ENCODE measurements at regions not wholly inside any gene's neighbourhood (a gene's known extent, or its start where the extent isn't known, plus 50 kb on each side); places are given as distances from the start of the nearest gene placed in this dataset.

DNA sequence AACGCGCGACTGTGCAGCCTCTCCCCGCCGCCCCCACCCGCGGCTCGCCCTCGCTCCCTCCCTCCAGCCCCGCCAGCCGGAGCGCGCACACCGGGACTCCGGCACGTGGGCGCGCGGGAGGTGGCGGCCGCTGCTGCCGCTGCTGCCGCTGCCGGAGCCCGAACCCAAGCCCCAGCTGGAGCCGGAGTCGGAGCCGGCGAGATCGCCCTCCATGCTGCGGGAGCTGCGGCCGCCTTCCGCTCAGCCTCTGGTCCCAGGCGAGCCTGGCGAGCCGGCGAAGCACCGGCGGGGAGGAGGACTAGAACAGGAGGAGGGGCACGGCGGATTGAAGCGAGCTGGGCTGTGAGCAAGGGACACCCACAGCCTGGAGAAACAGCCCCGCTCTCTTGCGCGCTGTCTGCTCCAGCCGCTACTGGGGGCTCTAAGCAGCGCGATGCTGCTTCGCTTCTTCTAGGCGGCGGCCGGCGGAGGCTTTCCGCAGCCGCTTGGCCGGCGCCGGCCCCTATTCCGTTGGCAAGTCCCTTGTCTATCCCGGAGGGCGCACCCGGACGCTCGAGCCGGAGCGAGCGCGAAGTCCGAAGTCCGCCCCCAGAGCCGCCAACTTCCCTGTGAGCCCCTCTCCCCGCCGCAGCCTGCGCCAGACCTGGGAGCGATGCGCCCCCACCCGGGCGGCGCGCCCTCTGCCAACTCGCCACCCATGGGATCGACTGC lies 598.7 kb upstream of the SGCD start:
- no peak for DNase-seq (ENCODE audit: low read depth, low spot score)
- no peak overlapping the region for H3K27ac ChIP-seq (ENCODE audit: low read depth, low read length)
- intact Hi-C loops (cut with micrococcal nuclease), result no loop called here

GRCh38 chr5:155728857-155729683 lies 597.9 kb upstream of the SGCD start:
- Histone ChIP-seq H3K4me2 (ENCODE audit: low read length) (no peak overlapping the region), H3K9me2 (ENCODE audit: insufficient read depth) (no peaks in the 10 kb centered on the region), H4K20me1 (ENCODE audit: insufficient read depth) (no peaks in the 10 kb centered on the region), H3K36me3 (ENCODE audit: control insufficient read depth in 1 of 2, insufficient read depth in 2 of 2, low read length in 2 of 2) (no peaks in the 10 kb centered on the region), H3K27ac (ENCODE audit: low read depth, low read length) (no peak overlapping the region), H3K9ac (ENCODE audit: low read length) (no peak overlapping the region), H2AFZ (ENCODE audit: low read depth, low read length, poor library complexity, severe bottlenecking) (no peak overlapping the region), H3K4me1 (ENCODE audit: control insufficient read depth in 1 of 2, insufficient read depth in 2 of 2, low read length in 2 of 2) (no peaks in the 10 kb centered on the region), H3K4me3 (replicated peaks in 1 of 2; ENCODE audit: low read depth in 1 of 2, low read length in 2 of 2) (no peak overlapping the region), H3K27me3 (ENCODE audit: insufficient read depth, low read length) (no peaks in the 10 kb centered on the region), H3K79me2 (ENCODE audit: insufficient read depth, low read length) (no peaks in the 10 kb centered on the region), H3K9me3 (ENCODE audit: control insufficient read depth in 1 of 2, insufficient read depth in 1 of 2, low read depth in 1 of 2, low read length in 2 of 2) (peaks cover 0 to 6% of the 10 kb centered on the region in 2 experiments; a peak in 2 of 4 replicates)
- intact Hi-C loops (cut with micrococcal nuclease), result no loop called here
- no peak for ATAC-seq
- no peak for DNase-seq (ENCODE audit: low read depth, low spot score)
- CTCF ChIA-PET, result no interaction called here
- BruUV-seq (replicated peaks), result no TSS peak
- RAD21 ChIA-PET (ENCODE audit: low non-redundant PET in 1 of 2, low total read pairs in 2 of 2, uncharacterized antibody in 2 of 2, unreplicated experiment in 2 of 2), result no interaction called here
- POLR2A ChIA-PET, result no interaction called here
- TF ChIP-seq, protein P1, sequence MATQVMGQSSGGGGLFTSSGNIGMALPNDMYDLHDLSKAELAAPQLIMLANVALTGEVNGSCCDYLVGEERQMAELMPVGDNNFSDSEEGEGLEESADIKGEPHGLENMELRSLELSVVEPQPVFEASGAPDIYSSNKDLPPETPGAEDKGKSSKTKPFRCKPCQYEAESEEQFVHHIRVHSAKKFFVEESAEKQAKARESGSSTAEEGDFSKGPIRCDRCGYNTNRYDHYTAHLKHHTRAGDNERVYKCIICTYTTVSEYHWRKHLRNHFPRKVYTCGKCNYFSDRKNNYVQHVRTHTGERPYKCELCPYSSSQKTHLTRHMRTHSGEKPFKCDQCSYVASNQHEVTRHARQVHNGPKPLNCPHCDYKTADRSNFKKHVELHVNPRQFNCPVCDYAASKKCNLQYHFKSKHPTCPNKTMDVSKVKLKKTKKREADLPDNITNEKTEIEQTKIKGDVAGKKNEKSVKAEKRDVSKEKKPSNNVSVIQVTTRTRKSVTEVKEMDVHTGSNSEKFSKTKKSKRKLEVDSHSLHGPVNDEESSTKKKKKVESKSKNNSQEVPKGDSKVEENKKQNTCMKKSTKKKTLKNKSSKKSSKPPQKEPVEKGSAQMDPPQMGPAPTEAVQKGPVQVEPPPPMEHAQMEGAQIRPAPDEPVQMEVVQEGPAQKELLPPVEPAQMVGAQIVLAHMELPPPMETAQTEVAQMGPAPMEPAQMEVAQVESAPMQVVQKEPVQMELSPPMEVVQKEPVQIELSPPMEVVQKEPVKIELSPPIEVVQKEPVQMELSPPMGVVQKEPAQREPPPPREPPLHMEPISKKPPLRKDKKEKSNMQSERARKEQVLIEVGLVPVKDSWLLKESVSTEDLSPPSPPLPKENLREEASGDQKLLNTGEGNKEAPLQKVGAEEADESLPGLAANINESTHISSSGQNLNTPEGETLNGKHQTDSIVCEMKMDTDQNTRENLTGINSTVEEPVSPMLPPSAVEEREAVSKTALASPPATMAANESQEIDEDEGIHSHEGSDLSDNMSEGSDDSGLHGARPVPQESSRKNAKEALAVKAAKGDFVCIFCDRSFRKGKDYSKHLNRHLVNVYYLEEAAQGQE (IDR thresholded peaks at IDR 0.05; ENCODE audit: low read depth), result no peak
- TF ChIP-seq EZH2 (IDR thresholded peaks at IDR 0.05), result no peak
- TF ChIP-seq MAX (IDR thresholded peaks at IDR 0.05), result no peak
- no peak for TF ChIP-seq ZFX (IDR thresholded peaks at IDR 0.05)
- TF ChIP-seq POLR2AphosphoS5 (IDR thresholded peaks at IDR 0.05; ENCODE audit: low read depth, low read length), result no peak
- no peak for TF ChIP-seq ZBTB33 (IDR thresholded peaks at IDR 0.05; ENCODE audit: extremely low read depth, insufficient replicate concordance, low read length)

More for the DNA sequence above, 598.7 kb upstream of the SGCD start:
- Histone ChIP-seq H3K4me3 (replicated peaks in 1 of 2; ENCODE audit: low read depth in 1 of 2, low read length in 2 of 2) (no peak overlapping the region), H4K20me1 (ENCODE audit: insufficient read depth) (no peaks in the 10 kb centered on the region), H3K4me1 (ENCODE audit: control insufficient read depth in 1 of 2, insufficient read depth in 2 of 2, low read length in 2 of 2) (no peaks in the 10 kb centered on the region), H2AFZ (ENCODE audit: low read depth, low read length, poor library complexity, severe bottlenecking) (no peak overlapping the region), H3K4me2 (ENCODE audit: low read length) (no peak overlapping the region), H3K79me2 (ENCODE audit: insufficient read depth, low read length) (no peaks in the 10 kb centered on the region), H3K27me3 (ENCODE audit: insufficient read depth, low read length) (no peaks in the 10 kb centered on the region), H3K9ac (ENCODE audit: low read length) (no peak overlapping the region), H3K9me3 (ENCODE audit: control insufficient read depth in 1 of 2, insufficient read depth in 1 of 2, low read depth in 1 of 2, low read length in 2 of 2) (peaks cover 0 to 6% of the 10 kb centered on the region in 2 experiments; a peak in 1 of 4 replicates), H3K9me2 (ENCODE audit: insufficient read depth) (no peaks in the 10 kb centered on the region), H3K36me3 (ENCODE audit: control insufficient read depth in 1 of 2, insufficient read depth in 2 of 2, low read length in 2 of 2) (no peaks in the 10 kb centered on the region)
- POLR2A ChIA-PET, result no interaction called here
- RAD21 ChIA-PET (ENCODE audit: low non-redundant PET in 1 of 2, low total read pairs in 2 of 2, uncharacterized antibody in 2 of 2, unreplicated experiment in 2 of 2), result no interaction called here
- no peak for ATAC-seq
- CTCF ChIA-PET, result no interaction called here
- no TSS peak for BruUV-seq (replicated peaks)
- TF ChIP-seq SRF (IDR thresholded peaks at IDR 0.05; ENCODE audit: low read depth), result no peak
- TF ChIP-seq POLR2AphosphoS5 (IDR thresholded peaks at IDR 0.05; ENCODE audit: low read depth, low read length), result no peak
- TF ChIP-seq SIN3A (IDR thresholded peaks at IDR 0.05; ENCODE audit: low read depth), result no peak
- TF ChIP-seq TCF7L2 (IDR thresholded peaks at IDR 0.05; ENCODE audit: borderline replicate concordance, extremely low read depth, insufficient read depth, insufficient read length), result no peak
- TF ChIP-seq ELF1 (IDR thresholded peaks at IDR 0.05; ENCODE audit: borderline replicate concordance, low read depth), result no peak
- TF ChIP-seq MAX (IDR thresholded peaks at IDR 0.05), result no peak
- TF ChIP-seq, protein P2, sequence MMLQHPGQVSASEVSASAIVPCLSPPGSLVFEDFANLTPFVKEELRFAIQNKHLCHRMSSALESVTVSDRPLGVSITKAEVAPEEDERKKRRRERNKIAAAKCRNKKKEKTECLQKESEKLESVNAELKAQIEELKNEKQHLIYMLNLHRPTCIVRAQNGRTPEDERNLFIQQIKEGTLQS (IDR thresholded peaks at IDR 0.05), result no peak
- TF ChIP-seq FOSL1 (IDR thresholded peaks at IDR 0.05; ENCODE audit: low read depth), result no peak
